ACC112 (cell line): ENCODE measurements at regions not wholly inside any gene's neighbourhood (a gene's known extent, or its start where the extent isn't known, plus 50 kb on each side); places are given as distances from the start of the nearest gene placed in this dataset.
"Not testable (repeated sequence)": the region's sequence is repeated elsewhere in the genome, so short reads cannot be mapped to it uniquely, and the experiment has no call there.

Experiments used
- H2AFZ ChIP-seq: fragments of 200-600 bp; sonication (generic); one replicate; pipeline ENCODE4 v1.6.0; 2017; ENCODE audit warnings: antibody characterized with exemption, low read length; ENCODE audit not compliant: unreplicated experiment
- H3K27ac ChIP-seq: fragments of 200-600 bp; sonication (generic); 2 replicates; pipeline ENCODE4 v1.5.1; 2014; ENCODE audit warnings: low read depth, mild to moderate bottlenecking, antibody characterized with exemption, low read length, moderate library complexity
- H3K27me3 ChIP-seq: fragments of 200-600 bp; sonication (generic); 2 replicates; pipeline ENCODE4 v1.6.1; 2014; ENCODE audit warnings: mild to moderate bottlenecking, antibody characterized with exemption, low read length, moderate library complexity, mixed read lengths; ENCODE audit not compliant: insufficient read depth
- H3K36me3 ChIP-seq: fragments of 200-600 bp; sonication (generic); 2 replicates; pipeline ENCODE4 v1.6.1; 2016; ENCODE audit warnings: mild to moderate bottlenecking, antibody characterized with exemption, low read length, moderate library complexity, mixed read lengths; ENCODE audit not compliant: insufficient read depth
- H3K4me1 ChIP-seq: fragments of 200-600 bp; sonication (generic); one replicate; pipeline ENCODE4 v1.6.1; 2016; ENCODE audit warnings: low read length, mixed read lengths; ENCODE audit not compliant: insufficient read depth, unreplicated experiment, control insufficient read depth
- H3K4me3 ChIP-seq: fragments of 200-600 bp; sonication (generic); 2 replicates; pipeline ENCODE4 v1.5.1; 2014; ENCODE audit warnings: mild to moderate bottlenecking, low read depth, low read length
- H3K79me2 ChIP-seq: fragments of 200-600 bp; sonication (generic); one replicate; pipeline ENCODE4 v1.6.0; 2016; ENCODE audit warnings: low read length; ENCODE audit not compliant: control insufficient read depth, unreplicated experiment, insufficient read depth

- Histone ChIP-seq H3K27ac (no peak overlapping the region), H3K27me3 (no peaks in the 10 kb centered on the region), H3K4me3 (no peak overlapping the region), H2AFZ (no peak overlapping the region), H3K79me2 (no peaks in the 10 kb centered on the region), H3K36me3 (no peaks in the 10 kb centered on the region), H3K4me1 (no peaks in the 10 kb centered on the region)
These were observed 93.3 kb downstream of the TNFRSF13B start for GRCh38 chr17:16878606-16879005.

DNA sequence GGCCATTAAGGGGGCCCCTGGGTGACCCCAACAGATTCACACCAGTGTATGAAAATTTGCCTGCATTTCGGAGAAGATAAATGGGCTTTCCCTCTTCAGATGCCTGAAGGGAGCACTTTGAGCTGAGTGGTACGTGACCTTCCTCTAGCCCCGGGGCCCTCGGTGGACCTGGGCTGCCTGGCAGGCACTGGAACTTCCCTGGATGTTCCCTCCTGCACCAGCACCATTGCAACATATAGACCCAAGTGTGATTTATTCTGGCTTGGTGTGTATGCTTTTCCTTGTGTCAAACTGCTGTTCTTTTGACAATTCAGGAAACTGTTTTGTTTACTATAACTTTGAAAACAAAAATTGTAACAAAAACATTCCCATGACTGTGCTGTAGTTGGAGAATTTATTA is 93.8 kb downstream of the TNFRSF13B start:
- no peak overlapping the region for H3K27ac ChIP-seq

GRCh38 chr17:16877099-16877498 is 94.8 kb downstream of the TNFRSF13B start:
- Histone ChIP-seq H3K4me3 (no peak overlapping the region), H3K4me1 (no peaks in the 10 kb centered on the region), H2AFZ (no peak overlapping the region), H3K79me2 (no peaks in the 10 kb centered on the region), H3K27ac (no peak overlapping the region), H3K27me3 (no peaks in the 10 kb centered on the region), H3K36me3 (no peaks in the 10 kb centered on the region)

More for the DNA sequence above, 93.8 kb downstream of the TNFRSF13B start:
- Histone ChIP-seq H3K79me2 (no peaks in the 10 kb centered on the region), H3K4me1 (no peaks in the 10 kb centered on the region), H3K27me3 (no peaks in the 10 kb centered on the region), H3K36me3 (no peaks in the 10 kb centered on the region), H3K4me3 (no peak overlapping the region), H2AFZ (no peak overlapping the region)

DNA sequence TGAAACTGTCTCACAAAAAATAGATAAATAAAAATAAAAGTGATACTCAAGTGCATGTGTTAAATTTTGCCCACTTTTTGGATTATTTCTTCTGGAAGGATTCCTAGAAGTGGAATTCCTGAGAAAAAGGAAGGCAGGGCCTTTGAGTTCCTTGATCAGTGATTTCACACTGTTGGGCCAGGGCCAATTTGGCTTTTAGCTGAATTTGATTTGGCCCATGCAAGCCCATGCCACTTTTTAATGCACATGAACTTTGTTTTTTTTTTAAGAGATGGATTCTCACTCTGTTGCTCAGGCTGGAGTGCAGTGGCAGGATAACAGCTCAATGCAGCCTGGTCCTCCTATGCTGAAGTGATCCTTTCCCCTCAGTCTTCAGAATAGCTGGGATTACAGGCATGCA is 96.3 kb downstream of the TNFRSF13B start:
- H3K27me3 ChIP-seq = no peaks in the 10 kb centered on the region
- H3K4me3 ChIP-seq = no peak overlapping the region
- no peak overlapping the region for H3K27ac ChIP-seq
- H3K36me3 ChIP-seq = no peaks in the 10 kb centered on the region
- H3K79me2 ChIP-seq = no peaks in the 10 kb centered on the region
- H2AFZ ChIP-seq = no peak overlapping the region
- no peaks in the 10 kb centered on the region for H3K4me1 ChIP-seq

DNA sequence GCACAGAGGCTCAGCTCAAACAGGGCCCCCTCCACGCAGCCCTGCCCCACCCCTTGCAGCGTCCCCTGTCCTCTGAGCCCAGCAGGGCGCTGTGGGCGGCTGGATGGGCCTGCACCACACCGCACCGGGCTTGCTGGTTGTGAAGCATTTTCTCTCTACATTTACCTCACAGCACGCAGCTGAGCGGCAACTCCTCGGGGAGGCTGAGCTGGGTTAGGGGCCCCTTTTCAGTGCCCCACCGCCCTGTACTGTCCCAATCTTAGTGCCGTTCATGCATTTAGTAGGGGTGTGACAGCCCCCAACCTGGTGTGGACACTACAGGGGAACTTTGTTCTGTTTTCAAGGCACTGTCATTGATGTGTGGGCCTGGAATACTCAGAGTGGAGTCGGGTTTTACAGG is 97.7 kb downstream of the TNFRSF13B start:
- H3K4me1 ChIP-seq, H3K4me3 ChIP-seq, H3K27ac ChIP-seq, H3K27me3 ChIP-seq, H3K79me2 ChIP-seq, H2AFZ ChIP-seq, H3K36me3 ChIP-seq: not testable (repeated sequence)

DNA sequence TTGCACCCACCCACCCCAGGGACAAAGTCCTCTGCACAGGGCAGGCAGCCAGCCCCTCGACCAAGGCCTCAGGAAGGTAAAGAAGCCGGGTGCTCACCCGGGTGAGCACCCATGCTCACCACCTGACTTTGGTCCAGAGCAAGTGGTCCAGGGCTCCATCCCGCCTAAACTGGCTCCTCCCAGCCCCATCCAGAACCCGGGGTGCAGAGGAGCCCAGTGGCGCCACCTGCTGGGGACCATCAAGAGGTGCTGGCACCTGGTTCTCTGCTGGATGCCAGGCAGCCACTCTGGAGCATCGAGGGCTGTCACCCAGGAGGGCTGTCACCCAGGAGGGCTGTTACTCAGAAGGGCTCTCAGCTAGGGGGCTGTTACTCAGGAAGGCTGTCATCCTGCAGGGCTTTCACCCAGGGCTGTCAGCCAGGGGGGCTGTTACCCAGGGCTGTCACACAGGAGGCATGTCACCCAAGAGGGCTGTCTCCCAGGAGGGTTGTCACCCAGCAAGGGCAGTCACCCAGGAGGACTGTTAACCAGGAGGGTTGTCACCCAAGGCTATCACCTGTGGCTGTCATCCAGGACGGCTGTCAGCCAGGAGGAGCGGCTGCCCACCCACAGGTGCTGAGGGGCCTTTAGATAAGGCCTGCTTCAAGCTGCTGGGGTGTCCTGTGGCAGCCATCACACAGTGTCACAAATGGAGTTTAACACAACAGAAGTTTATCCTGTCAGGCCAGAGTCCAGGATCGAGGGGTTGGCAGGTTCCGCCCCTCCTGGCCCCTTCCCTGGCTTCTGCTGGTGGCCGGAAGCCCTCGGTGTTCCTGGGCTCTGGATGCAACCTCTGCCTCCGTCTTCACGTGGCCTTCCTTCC is 98.5 kb downstream of the TNFRSF13B start:
- no peak overlapping the region for H3K27ac ChIP-seq
- H3K27me3 ChIP-seq = no peaks in the 10 kb centered on the region
- no peak overlapping the region for H3K4me3 ChIP-seq
- H3K79me2 ChIP-seq = no peaks in the 10 kb centered on the region
- H2AFZ ChIP-seq = no peak overlapping the region
- no peaks in the 10 kb centered on the region for H3K4me1 ChIP-seq
- H3K36me3 ChIP-seq = no peaks in the 10 kb centered on the region

DNA sequence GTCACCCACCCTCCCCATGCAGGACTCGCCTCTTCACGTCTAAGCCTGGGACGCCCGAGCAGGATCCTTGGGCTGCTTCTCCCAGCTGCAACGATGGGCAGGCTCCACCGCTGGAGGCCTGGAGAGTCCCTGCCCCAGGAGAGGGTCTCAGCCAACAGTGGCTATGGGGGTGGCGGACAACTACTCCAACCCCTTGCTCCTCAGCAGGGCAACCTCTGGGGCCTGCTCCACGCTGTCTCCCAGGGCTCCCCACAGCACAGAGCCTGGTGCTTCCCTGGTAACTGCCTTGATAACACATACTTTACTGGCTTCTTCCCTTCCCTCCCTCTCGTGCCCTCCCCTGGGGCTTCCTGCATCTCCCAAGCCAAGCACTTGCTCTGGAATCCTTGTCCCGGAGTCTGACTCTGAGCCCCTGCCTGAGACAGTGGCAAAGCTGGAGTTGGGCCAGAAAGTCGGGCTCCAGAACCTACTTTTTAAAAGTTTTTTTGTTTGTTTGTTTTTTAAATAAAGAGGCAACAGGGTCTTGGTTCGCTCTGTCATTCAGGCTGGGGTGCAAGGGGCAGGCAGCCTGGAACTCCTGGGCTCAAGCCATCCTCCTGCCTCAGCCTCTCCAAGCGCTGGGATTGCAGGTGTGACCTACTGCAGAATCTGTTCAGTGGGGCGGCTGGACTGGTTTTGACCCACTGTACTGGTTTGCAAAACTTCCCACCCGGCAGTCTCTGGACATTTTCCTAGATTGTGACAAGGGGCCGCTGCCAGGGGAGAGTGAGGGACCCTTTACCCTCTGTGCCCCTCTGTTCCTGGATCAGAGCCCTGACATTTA is 99.4 kb downstream of the TNFRSF13B start:
- Histone ChIP-seq H3K79me2 (no peaks in the 10 kb centered on the region), H3K4me1 (no peaks in the 10 kb centered on the region), H3K27ac (no peak overlapping the region), H2AFZ (no peak overlapping the region), H3K27me3 (no peaks in the 10 kb centered on the region), H3K4me3 (no peak overlapping the region), H3K36me3 (no peaks in the 10 kb centered on the region)

DNA sequence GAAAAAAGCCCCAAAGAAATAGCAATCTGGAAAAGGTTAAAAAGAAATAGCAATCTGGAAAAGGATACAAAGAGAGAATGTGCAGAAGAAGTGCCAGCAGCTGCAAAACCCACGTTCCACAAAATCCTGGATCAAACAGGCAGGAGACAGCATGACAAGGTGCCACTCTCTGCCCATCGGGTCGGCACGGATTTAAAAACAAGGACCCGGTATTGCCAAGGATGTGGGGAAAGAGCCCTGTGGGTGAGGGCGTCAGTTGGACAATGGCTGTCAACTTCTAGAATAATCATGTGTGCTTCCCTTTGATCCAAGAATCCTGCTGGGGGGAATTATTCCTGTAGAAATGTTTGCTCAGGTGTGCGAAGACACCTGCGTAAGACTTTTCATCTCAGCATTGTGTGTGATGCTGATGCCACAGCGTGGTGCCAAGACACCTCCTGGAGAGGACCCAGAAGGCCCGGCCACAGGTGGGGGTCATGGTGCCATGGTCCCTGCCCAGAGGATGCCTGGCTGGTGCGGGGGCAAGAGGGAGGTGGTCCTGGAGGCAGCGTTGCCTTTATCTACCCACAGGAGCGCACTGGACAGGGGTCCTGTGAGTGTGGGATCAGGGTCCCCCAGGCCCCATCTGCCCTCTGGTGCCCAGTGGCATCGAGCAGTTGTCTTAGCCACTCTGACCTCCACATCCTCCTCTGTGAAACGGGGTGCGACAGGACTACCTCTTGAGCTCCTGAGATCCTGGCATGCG is 100.3 kb downstream of the TNFRSF13B start:
- not testable (repeated sequence) for H3K4me3 ChIP-seq, H2AFZ ChIP-seq, H3K79me2 ChIP-seq, H3K4me1 ChIP-seq, H3K36me3 ChIP-seq, H3K27ac ChIP-seq, H3K27me3 ChIP-seq

DNA sequence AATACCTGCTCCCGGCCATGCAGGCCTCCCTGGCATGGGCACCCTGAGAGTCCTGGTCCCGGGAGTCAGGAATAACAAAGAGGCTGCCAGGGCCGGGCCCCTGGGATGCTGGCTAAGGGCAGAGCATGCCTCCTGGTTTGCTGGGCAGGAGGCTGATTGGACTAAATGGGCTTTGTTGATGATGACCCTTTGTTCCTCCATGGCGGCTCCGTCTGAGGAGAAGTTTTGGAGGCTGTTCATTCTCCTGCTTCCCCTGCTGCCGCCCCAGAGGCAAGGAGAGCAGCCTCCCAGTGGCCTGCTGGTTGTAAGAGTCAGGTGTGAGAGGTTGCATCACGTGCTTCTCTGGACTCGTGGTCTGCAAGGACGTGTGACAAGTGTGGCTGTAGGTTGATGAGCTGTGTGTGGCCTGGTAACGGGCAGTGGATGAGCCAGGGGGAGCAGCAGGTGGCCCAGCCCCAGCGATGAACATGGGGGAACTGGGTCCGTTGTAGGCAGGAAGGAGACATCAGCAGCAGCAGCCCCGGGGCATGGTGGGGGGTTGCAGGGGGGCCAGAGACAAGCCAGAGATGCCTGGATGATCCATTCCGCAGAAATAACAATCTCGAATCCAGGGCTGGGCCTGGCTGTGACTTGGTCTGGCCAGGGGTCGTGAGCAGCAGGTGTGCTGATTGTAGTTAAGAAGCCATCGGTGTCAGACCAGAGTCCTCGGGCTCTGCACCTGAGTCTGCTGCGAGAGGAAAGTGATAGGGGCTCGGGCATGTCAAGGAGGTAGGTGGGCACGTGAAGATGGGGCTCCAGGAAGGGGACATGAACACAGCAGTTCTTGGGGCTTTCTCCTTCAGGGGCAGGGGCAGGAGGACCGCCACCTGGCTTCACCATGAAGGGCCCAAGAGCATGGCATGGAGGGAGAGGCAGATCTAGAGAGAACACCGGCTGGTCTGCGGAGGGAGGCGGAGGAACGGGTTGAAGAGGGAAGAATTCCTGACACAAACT is 101.4 kb downstream of the TNFRSF13B start:
- Histone ChIP-seq H3K4me3 (no peak overlapping the region), H3K36me3 (no peaks in the 10 kb centered on the region), H3K4me1 (peaks cover 9% of the 10 kb centered on the region), H3K79me2 (no peaks in the 10 kb centered on the region), H2AFZ (no peak overlapping the region), H3K27ac (no peak overlapping the region), H3K27me3 (no peaks in the 10 kb centered on the region)
